CD4-positive, alpha-beta memory T cell (primary cell): ENCODE measurements at regions not wholly inside any gene's neighbourhood (a gene's known extent, or its start where the extent isn't known, plus 50 kb on each side); places are given as distances from the start of the nearest gene placed in this dataset.

ENCODE experiments used
- CTCF ChIA-PET: fragments of 350-600 bp; sonication (Branson Sonifier 250); formaldehyde crosslinking; loops from one replicate; lab custom pipeline; 2021; ENCODE audit warnings: inconsistent platforms; ENCODE audit not compliant: partially characterized antibody; lab: Charles Lee
- POLR2A ChIA-PET: fragments of 350-600 bp; sonication (Branson Sonifier 250); formaldehyde crosslinking; loops from one replicate; lab custom pipeline; 2021; ENCODE audit not compliant: partially characterized antibody; lab: Charles Lee
- DNase-seq, 5 donors: peaks; one replicate each; pipeline versions ENCODE4 v3.0.0 to v3.0.0-alpha.2; 2020 to 2022; ENCODE audit warnings: mixed read lengths in 1 of 5
- H3K27ac ChIP-seq: one replicate; pipeline ENCODE4 v1.7.0; 2013; ENCODE audit warnings: low read depth, low read length
- H3K27me3 ChIP-seq: 2 replicates; pipeline ENCODE4 v1.7.0; 2013; ENCODE audit warnings: mild to moderate bottlenecking, low read length, moderate library complexity; ENCODE audit not compliant: insufficient read depth
- H3K36me3 ChIP-seq: 2 replicates; pipeline ENCODE4 v1.7.0; 2013; ENCODE audit warnings: mild to moderate bottlenecking, low read length, moderate library complexity; ENCODE audit not compliant: insufficient read depth
- H3K4me1 ChIP-seq: 2 replicates; pipeline ENCODE4 v1.7.0; 2013; ENCODE audit warnings: mild to moderate bottlenecking, low read length, moderate library complexity; ENCODE audit not compliant: insufficient read depth
- H3K4me3 ChIP-seq, 2 donors: one replicate each; pipeline ENCODE4 v1.7.0; 2013; ENCODE audit warnings: low read length in 2 of 2, mild to moderate bottlenecking in 1 of 2
- H3K9me3 ChIP-seq, 2 donors: one replicate each; pipeline ENCODE4 v1.7.0; 2013; ENCODE audit warnings: low read length in 2 of 2, control low read depth in 1 of 2; ENCODE audit not compliant: control insufficient read depth in 1 of 2
- H3K27ac Mint-ChIP-seq, 7 donors: one replicate each; pipeline ENCODE4 v1.8.0; 2020 to 2021; ENCODE audit warnings: mixed read lengths in 7 of 7, mild to moderate bottlenecking in 6 of 7, inconsistent platforms in 3 of 7, moderate library complexity in 3 of 7
- H3K27me3 Mint-ChIP-seq, 2 donors: one replicate each; pipeline ENCODE4 v1.8.0; 2020 to 2021; ENCODE audit warnings: mixed read lengths in 2 of 2
- H3K36me3 Mint-ChIP-seq, 2 donors: one replicate each; pipeline ENCODE4 v1.8.0; 2020 to 2021; ENCODE audit warnings: mixed read lengths in 2 of 2, inconsistent platforms in 1 of 2, mild to moderate bottlenecking in 1 of 2
- H3K4me1 Mint-ChIP-seq, 4 donors: one replicate each; pipeline ENCODE4 v1.8.0; 2020 to 2021; ENCODE audit warnings: mixed read lengths in 4 of 4, mild to moderate bottlenecking in 1 of 4
- H3K4me3 Mint-ChIP-seq, 8 donors: one replicate each; pipeline ENCODE4 v1.8.0; 2020 to 2021; ENCODE audit warnings: mixed read lengths in 8 of 8, mild to moderate bottlenecking in 7 of 8, moderate library complexity in 6 of 8, inconsistent platforms in 3 of 8
- H3K9me3 Mint-ChIP-seq, 8 donors: one replicate each; pipeline ENCODE4 v1.8.0; 2020 to 2021; ENCODE audit warnings: mixed read lengths in 8 of 8, mild to moderate bottlenecking in 5 of 8, inconsistent platforms in 3 of 8, moderate library complexity in 1 of 8
- intact Hi-C: fragments of 100-400 bp; cut with micrococcal nuclease; formaldehyde crosslinking; loops from one replicate; pipeline ENCODE4 v1.15.1; 2023

- Mint-ChIP-seq H3K36me3 (no peaks in the 10 kb centered on the region), H3K4me3 (no peak overlapping the region), H3K9me3 (no peaks in the 10 kb centered on the region), H3K27ac (no peak overlapping the region), H3K4me1 (no peaks in the 10 kb centered on the region), H3K27me3 (no peaks in the 10 kb centered on the region)
- Histone ChIP-seq H3K27me3 (no peaks in the 10 kb centered on the region), H3K9me3 (no peaks in the 10 kb centered on the region), H3K4me1 (no peaks in the 10 kb centered on the region), H3K27ac (no peak overlapping the region), H3K4me3 (no peak overlapping the region), H3K36me3 (no peaks in the 10 kb centered on the region)
- ChIA-PET POLR2A (no interaction called here), CTCF (no interaction called here)
- DNase-seq, result no peak
- intact Hi-C loops, result no loop called here
Observed at GRCh38 chr2:120959426-120959825, 223.8 kb downstream of the GLI2 start.

- POLR2A ChIA-PET, result no interaction called here
- no peak overlapping the region for H3K4me3 Mint-ChIP-seq
- CTCF ChIA-PET, result no interaction called here
Observed at GRCh38 chr2:120960770-120961366, 225.2 kb downstream of the GLI2 start.

GRCh38 chr2:120961396-120961795, 225.7 kb downstream of the GLI2 start:
- Mint-ChIP-seq H3K9me3 (no peaks in the 10 kb centered on the region), H3K4me3 (no peak overlapping the region), H3K36me3 (no peaks in the 10 kb centered on the region), H3K27me3 (no peaks in the 10 kb centered on the region), H3K27ac (no peak overlapping the region), H3K4me1 (no peaks in the 10 kb centered on the region)
- intact Hi-C loops, result no loop called here
- Histone ChIP-seq H3K27ac (no peak overlapping the region), H3K9me3 (no peaks in the 10 kb centered on the region), H3K36me3 (no peaks in the 10 kb centered on the region), H3K27me3 (no peaks in the 10 kb centered on the region), H3K4me3 (no peak overlapping the region), H3K4me1 (no peaks in the 10 kb centered on the region)
- DNase-seq, result no peak
- CTCF ChIA-PET, result no interaction called here
- POLR2A ChIA-PET, result no interaction called here

More at GRCh38 chr2:120960770-120961366, 225.2 kb downstream of the GLI2 start:
- H3K27ac Mint-ChIP-seq, result no peak overlapping the region
- no peaks in the 10 kb centered on the region for H3K27me3 ChIP-seq
- no peaks in the 10 kb centered on the region for H3K4me1 Mint-ChIP-seq
- no peaks in the 10 kb centered on the region for H3K9me3 ChIP-seq
- no peak for DNase-seq
- H3K9me3 Mint-ChIP-seq, result no peaks in the 10 kb centered on the region
- intact Hi-C loops, result no loop called here
- H3K27ac ChIP-seq, result no peak overlapping the region
- H3K4me1 ChIP-seq, result no peaks in the 10 kb centered on the region
- H3K4me3 ChIP-seq, result no peak overlapping the region
- no peaks in the 10 kb centered on the region for H3K36me3 Mint-ChIP-seq
- H3K27me3 Mint-ChIP-seq, result no peaks in the 10 kb centered on the region
- H3K36me3 ChIP-seq, result no peaks in the 10 kb centered on the region

GRCh38 chr2:120963997-120964705, 228.5 kb downstream of the GLI2 start:
- DNase-seq, result no peak
- ChIA-PET POLR2A (no interaction called here), CTCF (no interaction called here)
- Histone ChIP-seq H3K27me3 (no peaks in the 10 kb centered on the region), H3K36me3 (no peaks in the 10 kb centered on the region), H3K4me1 (no peaks in the 10 kb centered on the region), H3K9me3 (no peaks in the 10 kb centered on the region), H3K27ac (no peak overlapping the region), H3K4me3 (no peak overlapping the region)
- Mint-ChIP-seq H3K36me3 (no peaks in the 10 kb centered on the region), H3K9me3 (peaks cover 0 to under 1% (median 0%) of the 10 kb centered on the region in 8 donors), H3K27me3 (no peaks in the 10 kb centered on the region), H3K4me3 (no peak overlapping the region), H3K4me1 (no peaks in the 10 kb centered on the region), H3K27ac (no peak overlapping the region)
- intact Hi-C loops, result no loop called here

- no peak overlapping the region for H3K27ac Mint-ChIP-seq
- H3K9me3 Mint-ChIP-seq, result peaks cover 0 to 2% (median 0%) of the 10 kb centered on the region in 8 donors
- H3K27me3 Mint-ChIP-seq, result no peaks in the 10 kb centered on the region
- intact Hi-C loops, result no loop called here
- ChIA-PET POLR2A (no interaction called here), CTCF (no interaction called here)
- Histone ChIP-seq H3K27ac (no peak overlapping the region), H3K4me1 (no peaks in the 10 kb centered on the region), H3K4me3 (no peak overlapping the region), H3K27me3 (no peaks in the 10 kb centered on the region), H3K36me3 (no peaks in the 10 kb centered on the region), H3K9me3 (no peaks in the 10 kb centered on the region)
- no peak for DNase-seq
- H3K36me3 Mint-ChIP-seq, result no peaks in the 10 kb centered on the region
- H3K4me3 Mint-ChIP-seq, result no peak overlapping the region
- no peaks in the 10 kb centered on the region for H3K4me1 Mint-ChIP-seq
Observed at GRCh38 chr2:120964819-120965218, 229.2 kb downstream of the GLI2 start.

- H3K36me3 ChIP-seq, result no peaks in the 10 kb centered on the region
- no peaks in the 10 kb centered on the region for H3K9me3 ChIP-seq
- ChIA-PET CTCF (no interaction called here), POLR2A (no interaction called here)
- Mint-ChIP-seq H3K27me3 (no peaks in the 10 kb centered on the region), H3K4me1 (no peaks in the 10 kb centered on the region), H3K36me3 (no peaks in the 10 kb centered on the region), H3K4me3 (no peak overlapping the region), H3K9me3 (peaks cover 0 to 2% (median 0%) of the 10 kb centered on the region in 8 donors), H3K27ac (no peak overlapping the region)
- H3K27ac ChIP-seq, result no peak overlapping the region
- H3K4me1 ChIP-seq, result no peaks in the 10 kb centered on the region
- H3K4me3 ChIP-seq, result no peak overlapping the region
- intact Hi-C loops, result no loop called here
- no peak for DNase-seq
- H3K27me3 ChIP-seq, result no peaks in the 10 kb centered on the region
Observed at GRCh38 chr2:120966510-120967254, 231.0 kb downstream of the GLI2 start.

- H3K36me3 ChIP-seq, result no peaks in the 10 kb centered on the region
- POLR2A ChIA-PET, result no interaction called here
- no peak overlapping the region for H3K4me3 Mint-ChIP-seq
- no peak overlapping the region for H3K27ac ChIP-seq
- H3K9me3 ChIP-seq, result no peaks in the 10 kb centered on the region
- H3K4me3 ChIP-seq, result no peak overlapping the region
- H3K36me3 Mint-ChIP-seq, result no peaks in the 10 kb centered on the region
- intact Hi-C loops, result no loop called here
- H3K4me1 ChIP-seq, result no peaks in the 10 kb centered on the region
- no peak overlapping the region for H3K27ac Mint-ChIP-seq
- peaks cover 0 to 2% (median 0%) of the 10 kb centered on the region in 8 donors for H3K9me3 Mint-ChIP-seq
- no peaks in the 10 kb centered on the region for H3K27me3 Mint-ChIP-seq
- no peak for DNase-seq
- no peaks in the 10 kb centered on the region for H3K4me1 Mint-ChIP-seq
- H3K27me3 ChIP-seq, result no peaks in the 10 kb centered on the region
- CTCF ChIA-PET, result no interaction called here
Observed at GRCh38 chr2:120968307-120969015, 232.8 kb downstream of the GLI2 start.
